Uterus (tissue), 2 donors: ENCODE measurements at regions not wholly inside any gene's neighbourhood (a gene's known extent, or its start where the extent isn't known, plus 50 kb on each side); places are given as distances from the start of the nearest gene placed in this dataset.

Experiments
- POLR2A ChIP-seq, 2 donors: fragments of 450-650 bp; IDR thresholded peaks; one replicate each; pipeline ENCODE4 v1.6.1; 2016; ENCODE audit warnings: antibody characterized with exemption in 2 of 2, mild to moderate bottlenecking in 1 of 2, moderate library complexity in 1 of 2
- TF ChIP-seq, protein P1 (sequence below), 4 experiments: fragments of 200-600 bp in 2 of 4; fragments of 450-650 bp in 2 of 4; sonication (generic) in 2 of 4; IDR thresholded peaks; one replicate each; pipeline ENCODE4 v1.5.1; 2016 to 2019; ENCODE audit warnings: antibody characterized with exemption in 4 of 4, mild to moderate bottlenecking in 2 of 4, moderate library complexity in 1 of 4

DNA sequence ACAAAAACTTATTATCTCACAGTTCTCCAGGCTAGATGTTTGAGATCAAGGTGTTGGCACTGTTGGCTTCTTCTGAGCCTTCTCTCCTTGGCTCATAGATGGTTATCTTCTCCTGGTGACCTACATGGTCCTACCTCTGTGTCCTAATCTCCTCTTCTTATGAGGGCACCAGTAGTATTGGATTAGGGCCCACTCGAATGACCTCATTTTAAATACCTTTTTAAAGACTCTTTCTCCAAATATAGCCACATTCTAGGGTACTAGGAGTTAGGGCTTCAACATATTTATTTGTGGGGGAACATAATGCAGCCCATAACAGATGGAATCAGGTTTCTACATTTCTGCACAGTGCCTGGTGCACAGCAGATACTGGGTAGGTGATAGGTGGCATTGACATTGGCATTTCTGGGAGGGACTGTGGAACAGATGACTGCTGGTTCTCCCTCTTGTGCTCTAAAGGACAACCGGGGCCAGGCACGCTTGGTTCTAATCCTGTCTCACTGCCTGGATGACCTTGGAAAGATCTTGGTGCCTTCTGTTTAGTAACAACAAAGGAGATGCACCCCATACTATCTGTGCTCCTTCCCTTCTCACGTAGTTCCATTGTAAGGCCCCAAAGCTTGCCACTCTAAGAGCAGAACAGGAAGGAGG, 140.3 kb downstream of the PLPP3 start:
- no peak for TF ChIP-seq POLR2A (IDR thresholded peaks at IDR 0.05)
- TF ChIP-seq, protein P1, sequence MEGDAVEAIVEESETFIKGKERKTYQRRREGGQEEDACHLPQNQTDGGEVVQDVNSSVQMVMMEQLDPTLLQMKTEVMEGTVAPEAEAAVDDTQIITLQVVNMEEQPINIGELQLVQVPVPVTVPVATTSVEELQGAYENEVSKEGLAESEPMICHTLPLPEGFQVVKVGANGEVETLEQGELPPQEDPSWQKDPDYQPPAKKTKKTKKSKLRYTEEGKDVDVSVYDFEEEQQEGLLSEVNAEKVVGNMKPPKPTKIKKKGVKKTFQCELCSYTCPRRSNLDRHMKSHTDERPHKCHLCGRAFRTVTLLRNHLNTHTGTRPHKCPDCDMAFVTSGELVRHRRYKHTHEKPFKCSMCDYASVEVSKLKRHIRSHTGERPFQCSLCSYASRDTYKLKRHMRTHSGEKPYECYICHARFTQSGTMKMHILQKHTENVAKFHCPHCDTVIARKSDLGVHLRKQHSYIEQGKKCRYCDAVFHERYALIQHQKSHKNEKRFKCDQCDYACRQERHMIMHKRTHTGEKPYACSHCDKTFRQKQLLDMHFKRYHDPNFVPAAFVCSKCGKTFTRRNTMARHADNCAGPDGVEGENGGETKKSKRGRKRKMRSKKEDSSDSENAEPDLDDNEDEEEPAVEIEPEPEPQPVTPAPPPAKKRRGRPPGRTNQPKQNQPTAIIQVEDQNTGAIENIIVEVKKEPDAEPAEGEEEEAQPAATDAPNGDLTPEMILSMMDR (IDR thresholded peaks at IDR 0.05), result no peak
